DND-41 (cell line): ENCODE measurements at regions not wholly inside any gene's neighbourhood (a gene's known extent, or its start where the extent isn't known, plus 50 kb on each side); places are given as distances from the start of the nearest gene placed in this dataset.

Source experiments
- EZH2 ChIP-seq: IDR thresholded peaks from 3 replicates; pipeline ENCODE4 v1.6.1; 2012; ENCODE audit warnings: borderline replicate concordance, low read depth, mild to moderate bottlenecking, moderate library complexity, low read length, inconsistent platforms; ENCODE audit not compliant: severe bottlenecking
- TF ChIP-seq, protein P1 (sequence below): IDR thresholded peaks from 2 replicates; pipeline ENCODE4 v1.5.1; 2012; ENCODE audit warnings: borderline replicate concordance, low read length, moderate library complexity, mild to moderate bottlenecking; ENCODE audit not compliant: poor library complexity, severe bottlenecking; ENCODE audit errors: extremely low read depth

DNA sequence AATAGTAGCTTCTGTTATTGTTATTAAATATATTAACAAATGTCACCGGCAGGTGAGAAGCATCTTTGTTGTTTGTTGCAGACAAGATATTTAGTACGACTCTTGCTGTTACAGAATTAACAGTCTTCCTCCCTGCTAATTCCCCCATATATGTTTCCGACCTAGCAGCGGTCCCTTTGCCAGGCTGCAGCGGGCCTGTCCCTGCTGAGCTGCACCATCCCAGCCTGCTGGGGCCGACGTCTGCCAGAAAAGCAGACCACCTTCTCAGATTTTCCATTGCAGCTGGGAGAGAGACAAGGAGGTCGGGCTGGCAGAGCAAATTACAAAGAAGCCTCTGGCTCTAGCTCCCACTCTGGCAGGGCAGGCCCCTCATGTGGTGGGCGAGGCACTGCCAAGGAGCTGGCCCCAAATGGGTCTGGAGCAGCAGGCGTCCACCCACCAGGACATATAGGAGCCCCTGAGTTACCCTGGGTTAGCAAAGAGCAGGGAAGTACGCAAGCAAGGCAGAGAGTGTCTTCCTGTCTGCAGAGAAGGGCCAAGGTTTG lies 142.7 kb downstream of the FOXD2 start:
- TF ChIP-seq EZH2, result no peak
- TF ChIP-seq, protein P1, sequence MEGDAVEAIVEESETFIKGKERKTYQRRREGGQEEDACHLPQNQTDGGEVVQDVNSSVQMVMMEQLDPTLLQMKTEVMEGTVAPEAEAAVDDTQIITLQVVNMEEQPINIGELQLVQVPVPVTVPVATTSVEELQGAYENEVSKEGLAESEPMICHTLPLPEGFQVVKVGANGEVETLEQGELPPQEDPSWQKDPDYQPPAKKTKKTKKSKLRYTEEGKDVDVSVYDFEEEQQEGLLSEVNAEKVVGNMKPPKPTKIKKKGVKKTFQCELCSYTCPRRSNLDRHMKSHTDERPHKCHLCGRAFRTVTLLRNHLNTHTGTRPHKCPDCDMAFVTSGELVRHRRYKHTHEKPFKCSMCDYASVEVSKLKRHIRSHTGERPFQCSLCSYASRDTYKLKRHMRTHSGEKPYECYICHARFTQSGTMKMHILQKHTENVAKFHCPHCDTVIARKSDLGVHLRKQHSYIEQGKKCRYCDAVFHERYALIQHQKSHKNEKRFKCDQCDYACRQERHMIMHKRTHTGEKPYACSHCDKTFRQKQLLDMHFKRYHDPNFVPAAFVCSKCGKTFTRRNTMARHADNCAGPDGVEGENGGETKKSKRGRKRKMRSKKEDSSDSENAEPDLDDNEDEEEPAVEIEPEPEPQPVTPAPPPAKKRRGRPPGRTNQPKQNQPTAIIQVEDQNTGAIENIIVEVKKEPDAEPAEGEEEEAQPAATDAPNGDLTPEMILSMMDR, result no peak
